ENCODE measurements at regions not wholly inside any gene's neighbourhood (a gene's known extent, or its start where the extent isn't known, plus 50 kb on each side); places are given as distances from the start of the nearest gene placed in this dataset.

- TF ChIP-seq POLR2A (IDR thresholded peaks at IDR 0.05) (no peak), CTCF (IDR thresholded peaks at IDR 0.05) (no peak)
Observed at GRCh38 chr10:130411496-130412085, 275.4 kb downstream of the GLRX3 start.
